GM18508 (cell line): ENCODE measurements at regions not wholly inside any gene's neighbourhood (a gene's known extent, or its start where the extent isn't known, plus 50 kb on each side); places are given as distances from the start of the nearest gene placed in this dataset.

Experiments
- ATAC-seq: cut with Tn5 transposase; IDR thresholded peaks from one replicate; pipeline ENCODE4 v1.9.1; 2021; ENCODE audit warnings: moderate number of reproducible peaks; ENCODE audit not compliant: insufficient read depth, unreplicated experiment

- ATAC-seq, result no peak
These were observed 50.1 kb upstream of the EFEMP1 start for GRCh38 chr2:55973673-55974072.

- ATAC-seq, result no peak
These were observed 53.1 kb upstream of the EFEMP1 start for GRCh38 chr2:55976681-55977080.

GRCh38 chr2:55985406-55985805, 61.8 kb upstream of the EFEMP1 start:
- peak; percentile 98 for ATAC-seq

- ATAC-seq, result no peak
These were observed 62.4 kb upstream of the EFEMP1 start for GRCh38 chr2:55986001-55986400.

GRCh38 chr2:55986700-55987440, 63.3 kb upstream of the EFEMP1 start:
- no peak for ATAC-seq

GRCh38 chr2:55989405-55989804, 65.8 kb upstream of the EFEMP1 start:
- no peak for ATAC-seq

- ATAC-seq, result no peak
These were observed 68.9 kb upstream of the EFEMP1 start for GRCh38 chr2:55992455-55992854.

- ATAC-seq, result no peak
These were observed 70.1 kb upstream of the EFEMP1 start for GRCh38 chr2:55993685-55994084.

GRCh38 chr2:55995211-55995610, 71.6 kb upstream of the EFEMP1 start:
- no peak for ATAC-seq

GRCh38 chr2:55995902-55996301, 72.3 kb upstream of the EFEMP1 start:
- ATAC-seq, result no peak

- ATAC-seq, result no peak
These were observed 75.6 kb upstream of the EFEMP1 start for GRCh38 chr2:55999231-55999630.

GRCh38 chr2:55999790-56000189, 76.2 kb upstream of the EFEMP1 start:
- ATAC-seq, result no peak

GRCh38 chr2:56001947-56002346, 78.4 kb upstream of the EFEMP1 start:
- no peak for ATAC-seq

- no peak for ATAC-seq
These were observed 85.3 kb upstream of the EFEMP1 start for GRCh38 chr2:56008661-56009431.

- no peak for ATAC-seq
These were observed 86.3 kb upstream of the EFEMP1 start for GRCh38 chr2:56009758-56010458.

- ATAC-seq, result no peak
These were observed 88.0 kb upstream of the EFEMP1 start for GRCh38 chr2:56011624-56012023.

- no peak for ATAC-seq
These were observed 88.7 kb upstream of the EFEMP1 start for GRCh38 chr2:56012221-56012765.

- no peak for ATAC-seq
These were observed 89.9 kb upstream of the EFEMP1 start for GRCh38 chr2:56013475-56013874.

- ATAC-seq, result no peak
These were observed 90.6 kb upstream of the EFEMP1 start for GRCh38 chr2:56014046-56014730.

GRCh38 chr2:56015711-56016115, 92.1 kb upstream of the EFEMP1 start:
- ATAC-seq, result no peak
